HepG2 (cell line): ENCODE measurements at regions not wholly inside any gene's neighbourhood (a gene's known extent, or its start where the extent isn't known, plus 50 kb on each side); places are given as distances from the start of the nearest gene placed in this dataset.
A peak's percentile ranks its signal among the peaks of the same experiment; 100 is the strongest.

ENCODE experiments used
- ATAC-seq: fragments of 200-7000 bp; cut with Tn5 transposase; 3 replicates; pipeline ENCODE4 v1.9.1; 2020; ENCODE audit warnings: mild to moderate bottlenecking, moderate library complexity
- BruUV-seq: library from RNA; stranded (reverse); fragments of 400-500 nt; replicated peaks from 2 replicates; lab custom pipeline; 2021; lab: Mats Ljungman, UMichigan
- CTCF ChIA-PET: fragments of 300-600 bp; formaldehyde crosslinking; extraction: SDS; loops from one replicate; lab custom pipeline; 2021; ENCODE audit warnings: low total read pairs, inconsistent platforms, low intra/inter-chr PET ratio; lab: Yijun Ruan, JAX
- POLR2A ChIA-PET: fragments of 350-600 bp; sonication (Branson Sonifier 250); formaldehyde crosslinking; loops from one replicate; lab custom pipeline; 2020; ENCODE audit warnings: antibody characterized with exemption, inconsistent platforms; lab: Yijun Ruan, JAX
- DNase-seq: peaks from one replicate; pipeline ENCODE4 v3.0.0-alpha.2; 2015; ENCODE audit warnings: low spot score
- FAIRE-seq: peaks from 3 replicates; lab custom pipeline; 2011; peaks lifted over from hg19 to GRCh38; lab: Jason Lieb, UNC
- H2AFZ ChIP-seq: one replicate; pipeline ENCODE4 v1.6.1; 2011; ENCODE audit warnings: low read length, inconsistent platforms
- H3K27ac ChIP-seq: fragments of 300-600 bp; 3 replicates; pipeline ENCODE4 v1.8.0; 2011; ENCODE audit warnings: mixed run types, mild to moderate bottlenecking, mixed read lengths, low read length, inconsistent platforms; ENCODE audit not compliant: insufficient read depth; ENCODE audit errors: extremely low read length
- H3K27me3 ChIP-seq, 2 experiments: fragments of 200-600 bp in 1 of 2; 2 replicates in 1 of 2; 3 replicates in 1 of 2; pipeline versions ENCODE4 v1.6.0 to v1.8.0; 2011; ENCODE audit warnings: low read length in 2 of 2, mild to moderate bottlenecking in 2 of 2, moderate library complexity in 2 of 2, inconsistent platforms in 1 of 2; ENCODE audit not compliant: insufficient read depth in 2 of 2, control insufficient read depth in 1 of 2
- H3K36me3 ChIP-seq, 2 experiments: fragments of 200-600 bp in 1 of 2; replicated peaks in 1 of 2; 2 replicates in 1 of 2; 3 replicates in 1 of 2; pipeline versions ENCODE4 v1.5.1 to v1.8.0; 2011; ENCODE audit warnings: low read length in 2 of 2, inconsistent platforms in 1 of 2; ENCODE audit not compliant: insufficient read depth in 2 of 2, control insufficient read depth in 1 of 2
- H3K4me1 ChIP-seq: 2 replicates; pipeline ENCODE4 v1.5.1; 2012; ENCODE audit warnings: low read length, inconsistent platforms; ENCODE audit not compliant: insufficient read depth
- H3K4me2 ChIP-seq: 2 replicates; pipeline ENCODE4 v1.6.0; 2011; ENCODE audit warnings: low read depth, low read length, inconsistent platforms
- H3K4me3 ChIP-seq, 3 experiments: fragments of 200-600 bp in 1 of 3; sonication (generic), shearing (Covaris generic) in 1 of 3; replicated peaks in 1 of 3; 2 replicates each; pipeline ENCODE4 v1.5.1; 2011 to 2016; ENCODE audit warnings: low read length in 3 of 3, inconsistent platforms in 2 of 3, low read depth in 2 of 3, mild to moderate bottlenecking in 2 of 3, control low read depth in 1 of 3, mixed read lengths in 1 of 3; ENCODE audit not compliant: insufficient read depth in 1 of 3
- H3K79me2 ChIP-seq: one replicate; pipeline ENCODE4 v1.6.1; 2011; ENCODE audit warnings: low read length, inconsistent platforms; ENCODE audit not compliant: insufficient read depth
- H3K9ac ChIP-seq: 2 replicates; pipeline ENCODE4 v1.6.0; 2011; ENCODE audit warnings: mild to moderate bottlenecking, low read depth, low read length, inconsistent platforms; ENCODE audit not compliant: insufficient read depth
- H3K9me3 ChIP-seq: 2 replicates; pipeline ENCODE4 v1.5.1; 2012; ENCODE audit warnings: mild to moderate bottlenecking, low read length
- H4K20me1 ChIP-seq: 2 replicates; pipeline ENCODE4 v1.6.0; 2011; ENCODE audit warnings: inconsistent platforms, mild to moderate bottlenecking, low read length, moderate library complexity; ENCODE audit not compliant: insufficient read depth
- AGO1 ChIP-seq: fragments of 200-400 bp; formaldehyde crosslinking; IDR thresholded peaks from 2 replicates; pipeline ENCODE4 v1.6.1; 2017; ENCODE audit warnings: mild to moderate bottlenecking, low read depth, low read length, moderate library complexity; ENCODE audit not compliant: poor library complexity, severe bottlenecking
- CHCHD3 ChIP-seq: sonication (generic); formaldehyde crosslinking; IDR thresholded peaks from 2 replicates; pipeline ENCODE4 v1.8.0; 2022; ENCODE audit warnings: mild to moderate bottlenecking, missing genetic modification reagents, moderate library complexity
- E2F2 ChIP-seq: sonication (generic); formaldehyde crosslinking; IDR thresholded peaks from 2 replicates; pipeline ENCODE4 v1.4.0; 2020; ENCODE audit warnings: missing genetic modification reagents, borderline replicate concordance
- HIVEP1 ChIP-seq: sonication (generic); formaldehyde crosslinking; IDR thresholded peaks from 2 replicates; pipeline ENCODE4 v1.4.0; 2020; ENCODE audit warnings: mild to moderate bottlenecking, missing genetic modification reagents
- HMGA1 ChIP-seq: sonication (generic); formaldehyde crosslinking; conservative IDR thresholded peaks from 2 replicates; pipeline ENCODE4 v1.4.0; 2020; ENCODE audit warnings: missing genetic modification reagents
- KAT8 ChIP-seq: IDR thresholded peaks from 2 replicates; pipeline ENCODE4 v1.6.1; 2016; ENCODE audit warnings: missing genetic modification reagents, missing compliant biosample characterization
- SRSF4 ChIP-seq: fragments of 200-400 bp; formaldehyde crosslinking; IDR thresholded peaks from one replicate; pipeline ENCODE4 v1.6.1; 2018; ENCODE audit warnings: mild to moderate bottlenecking, low read depth, low read length, moderate library complexity; ENCODE audit not compliant: poor library complexity, severe bottlenecking
- STAT5B ChIP-seq: sonication (generic); formaldehyde crosslinking; IDR thresholded peaks from 2 replicates; pipeline ENCODE4 v1.4.0; 2020; ENCODE audit warnings: missing genetic modification reagents
- ZBTB14 ChIP-seq: sonication (generic); formaldehyde crosslinking; IDR thresholded peaks from 2 replicates; pipeline ENCODE4 v1.4.0; 2020; ENCODE audit warnings: missing genetic modification reagents
- ZBTB21 ChIP-seq: sonication (generic); formaldehyde crosslinking; IDR thresholded peaks from 2 replicates; pipeline ENCODE4 v1.4.0; 2020; ENCODE audit warnings: missing genetic modification reagents
- ZMYM2 ChIP-seq: sonication (generic); formaldehyde crosslinking; IDR thresholded peaks from 2 replicates; pipeline ENCODE4 v1.8.0; 2022; ENCODE audit warnings: mild to moderate bottlenecking, missing genetic modification reagents
- ZNF549 ChIP-seq: sonication (generic); formaldehyde crosslinking; IDR thresholded peaks from 2 replicates; pipeline ENCODE4 v1.5.0; 2020; ENCODE audit warnings: missing genetic modification reagents
- ZNF7 ChIP-seq: IDR thresholded peaks from 2 replicates; pipeline ENCODE4 v1.6.1; 2016; ENCODE audit warnings: missing biosample characterization, missing genetic modification reagents
- ZSCAN29 ChIP-seq: sonication (generic); formaldehyde crosslinking; conservative IDR thresholded peaks from 2 replicates; pipeline ENCODE4 v1.4.0; 2020; ENCODE audit warnings: mild to moderate bottlenecking, missing genetic modification reagents
- WGBS: methylation state at CpG from one replicate; pipeline ENCODE4 v1.1.6; 2017; ENCODE audit warnings: low lambda C conversion rate; 5-methylcytosine and 5-hydroxymethylcytosine counted together
- in situ Hi-C: cut with HindIII; loops from 2 replicates; pipeline ENCODE4 v1.10.0; 2017; ENCODE audit warnings: low pct_unique_long_range_greater_than_20kb; ENCODE audit not compliant: extremely low pct_ligation_motif_present
- intact Hi-C: fragments of 100-400 bp; cut with micrococcal nuclease; formaldehyde crosslinking; loops from one replicate; pipeline ENCODE4 v1.10.0; 2022; ENCODE audit not compliant: unreplicated experiment
- TF ChIP-seq, protein P1 (sequence below): sonication (generic); formaldehyde crosslinking; IDR thresholded peaks from 2 replicates; pipeline ENCODE4 v1.5.0; 2020; ENCODE audit warnings: missing genetic modification reagents
- TF ChIP-seq, protein P2 (sequence below): sonication (generic); formaldehyde crosslinking; IDR thresholded peaks from 2 replicates; pipeline ENCODE4 v1.5.1; 2020; ENCODE audit warnings: mild to moderate bottlenecking, missing genetic modification reagents, moderate library complexity

DNA sequence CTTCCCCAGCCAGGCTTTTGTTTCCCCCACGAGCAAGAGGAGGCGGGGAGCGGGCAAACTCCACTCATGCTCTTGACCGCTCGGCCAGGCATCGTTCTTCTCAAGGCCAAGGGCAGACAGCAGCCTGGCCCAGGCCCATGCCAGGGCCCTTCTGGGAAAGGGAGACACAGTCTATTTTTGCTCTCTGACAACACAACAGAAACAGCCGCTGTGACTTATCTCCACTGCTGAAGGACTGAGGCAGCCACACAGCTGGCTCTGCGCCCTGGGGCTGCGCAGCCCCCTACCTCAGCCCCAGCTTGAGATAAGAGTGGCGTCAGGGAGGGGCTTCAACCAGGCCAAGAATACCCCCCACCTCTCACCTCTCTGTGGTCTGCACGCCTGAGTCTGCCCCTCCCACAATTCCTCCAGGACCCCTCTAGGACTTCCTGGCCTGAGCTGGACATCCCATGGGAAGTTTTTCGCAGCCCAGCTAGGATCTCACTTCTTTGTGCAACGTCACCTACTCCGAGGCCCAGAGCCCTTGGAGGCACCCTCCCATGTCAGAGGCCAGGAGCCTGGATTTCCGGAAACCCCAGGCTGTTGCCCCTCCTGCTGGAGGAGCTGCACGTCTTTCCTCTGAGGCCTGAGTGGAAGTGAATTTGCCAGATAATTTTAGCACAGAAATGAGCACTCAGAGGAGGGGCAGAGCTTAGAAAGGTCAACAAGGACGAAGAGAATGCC lies 118.9 kb upstream of the OTOS start:
- no peaks in the 10 kb centered on the region; a peak in 1 of 5 replicates for H3K27me3 ChIP-seq
- ChIA-PET CTCF (no interaction called here), POLR2A (interaction anchor here (1.3 kb wide), 1 partner anchor 8 kb away, joined by 4 read pairs; no protein-coding TSS in a partner anchor)
- FAIRE-seq: no peak
- no peak overlapping the region for H3K27ac ChIP-seq
- in situ Hi-C loops: no loop called here
- no peak for ATAC-seq
- no peak overlapping the region for H2AFZ ChIP-seq
- DNase-seq: no peak
- WGBS: 56% methylated on average over 8 of the region's 17 CpGs
- H3K9me3 ChIP-seq: peaks cover 14% of the 10 kb centered on the region
- no peaks in the 10 kb centered on the region for H3K36me3 ChIP-seq
- peaks cover 9% of the 10 kb centered on the region for H3K79me2 ChIP-seq
- no TSS peak for BruUV-seq
- no peak overlapping the region; a peak in 1 of 6 replicates for H3K4me3 ChIP-seq
- no peaks in the 10 kb centered on the region for H4K20me1 ChIP-seq
- H3K4me1 ChIP-seq: peaks cover 46% of the 10 kb centered on the region
- intact Hi-C loops: no loop called here
- H3K4me2 ChIP-seq: peak overlapping the region; percentile 30
- H3K9ac ChIP-seq: no peak overlapping the region
- no peak for TF ChIP-seq KAT8 (CRISPR knock-in tag)
- TF ChIP-seq ZNF549 (CRISPR knock-in tag): no peak
- TF ChIP-seq SRSF4: no peak
- no peak for TF ChIP-seq HMGA1 (CRISPR knock-in tag)
- TF ChIP-seq ZNF7 (CRISPR knock-in tag): 0 out of 2 replicates have a peak, but pooled peaks have one; percentile 29
- no peak for TF ChIP-seq AGO1
- no peak for TF ChIP-seq ZBTB14
- no peak for TF ChIP-seq ZBTB21 (CRISPR knock-in tag)
- TF ChIP-seq, protein P1, sequence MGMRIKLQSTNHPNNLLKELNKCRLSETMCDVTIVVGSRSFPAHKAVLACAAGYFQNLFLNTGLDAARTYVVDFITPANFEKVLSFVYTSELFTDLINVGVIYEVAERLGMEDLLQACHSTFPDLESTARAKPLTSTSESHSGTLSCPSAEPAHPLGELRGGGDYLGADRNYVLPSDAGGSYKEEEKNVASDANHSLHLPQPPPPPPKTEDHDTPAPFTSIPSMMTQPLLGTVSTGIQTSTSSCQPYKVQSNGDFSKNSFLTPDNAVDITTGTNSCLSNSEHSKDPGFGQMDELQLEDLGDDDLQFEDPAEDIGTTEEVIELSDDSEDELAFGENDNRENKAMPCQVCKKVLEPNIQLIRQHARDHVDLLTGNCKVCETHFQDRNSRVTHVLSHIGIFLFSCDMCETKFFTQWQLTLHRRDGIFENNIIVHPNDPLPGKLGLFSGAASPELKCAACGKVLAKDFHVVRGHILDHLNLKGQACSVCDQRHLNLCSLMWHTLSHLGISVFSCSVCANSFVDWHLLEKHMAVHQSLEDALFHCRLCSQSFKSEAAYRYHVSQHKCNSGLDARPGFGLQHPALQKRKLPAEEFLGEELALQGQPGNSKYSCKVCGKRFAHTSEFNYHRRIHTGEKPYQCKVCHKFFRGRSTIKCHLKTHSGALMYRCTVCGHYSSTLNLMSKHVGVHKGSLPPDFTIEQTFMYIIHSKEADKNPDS (CRISPR knock-in tag): no peak
- no peak for TF ChIP-seq CHCHD3 (CRISPR knock-in tag)
- TF ChIP-seq, protein P2, sequence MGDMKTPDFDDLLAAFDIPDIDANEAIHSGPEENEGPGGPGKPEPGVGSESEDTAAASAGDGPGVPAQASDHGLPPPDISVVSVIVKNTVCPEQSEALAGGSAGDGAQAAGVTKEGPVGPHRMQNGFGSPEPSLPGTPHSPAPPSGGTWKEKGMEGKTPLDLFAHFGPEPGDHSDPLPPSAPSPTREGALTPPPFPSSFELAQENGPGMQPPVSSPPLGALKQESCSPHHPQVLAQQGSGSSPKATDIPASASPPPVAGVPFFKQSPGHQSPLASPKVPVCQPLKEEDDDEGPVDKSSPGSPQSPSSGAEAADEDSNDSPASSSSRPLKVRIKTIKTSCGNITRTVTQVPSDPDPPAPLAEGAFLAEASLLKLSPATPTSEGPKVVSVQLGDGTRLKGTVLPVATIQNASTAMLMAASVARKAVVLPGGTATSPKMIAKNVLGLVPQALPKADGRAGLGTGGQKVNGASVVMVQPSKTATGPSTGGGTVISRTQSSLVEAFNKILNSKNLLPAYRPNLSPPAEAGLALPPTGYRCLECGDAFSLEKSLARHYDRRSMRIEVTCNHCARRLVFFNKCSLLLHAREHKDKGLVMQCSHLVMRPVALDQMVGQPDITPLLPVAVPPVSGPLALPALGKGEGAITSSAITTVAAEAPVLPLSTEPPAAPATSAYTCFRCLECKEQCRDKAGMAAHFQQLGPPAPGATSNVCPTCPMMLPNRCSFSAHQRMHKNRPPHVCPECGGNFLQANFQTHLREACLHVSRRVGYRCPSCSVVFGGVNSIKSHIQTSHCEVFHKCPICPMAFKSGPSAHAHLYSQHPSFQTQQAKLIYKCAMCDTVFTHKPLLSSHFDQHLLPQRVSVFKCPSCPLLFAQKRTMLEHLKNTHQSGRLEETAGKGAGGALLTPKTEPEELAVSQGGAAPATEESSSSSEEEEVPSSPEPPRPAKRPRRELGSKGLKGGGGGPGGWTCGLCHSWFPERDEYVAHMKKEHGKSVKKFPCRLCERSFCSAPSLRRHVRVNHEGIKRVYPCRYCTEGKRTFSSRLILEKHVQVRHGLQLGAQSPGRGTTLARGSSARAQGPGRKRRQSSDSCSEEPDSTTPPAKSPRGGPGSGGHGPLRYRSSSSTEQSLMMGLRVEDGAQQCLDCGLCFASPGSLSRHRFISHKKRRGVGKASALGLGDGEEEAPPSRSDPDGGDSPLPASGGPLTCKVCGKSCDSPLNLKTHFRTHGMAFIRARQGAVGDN (CRISPR knock-in tag): peak; percentile 0; the same call in 1 of the 2 replicates
- TF ChIP-seq STAT5B: no peak
- no peak for TF ChIP-seq HIVEP1 (CRISPR knock-in tag)
- no peak for TF ChIP-seq ZMYM2 (CRISPR knock-in tag)
- TF ChIP-seq ZSCAN29 (CRISPR knock-in tag): no peak
- no peak for TF ChIP-seq E2F2 (CRISPR knock-in tag)
